ENCODE measurements at regions not wholly inside any gene's neighbourhood (a gene's known extent, or its start where the extent isn't known, plus 50 kb on each side); places are given as distances from the start of the nearest gene placed in this dataset.

GRCh38 chr6:170086639-170087420 is 204.0 kb downstream of the DLL1 start:
- no peak for DNase-seq
- no peak overlapping the region for H3K4me3 Mint-ChIP-seq
- H3K27me3 Mint-ChIP-seq, result no peaks in the 10 kb centered on the region
- no peaks in the 10 kb centered on the region for H3K9me3 Mint-ChIP-seq
- peaks cover 33% of the 10 kb centered on the region for H3K4me1 Mint-ChIP-seq
- peak overlapping the region; percentile 74 for H3K27ac Mint-ChIP-seq
- peaks cover 4% of the 10 kb centered on the region for H3K36me3 Mint-ChIP-seq

DNA sequence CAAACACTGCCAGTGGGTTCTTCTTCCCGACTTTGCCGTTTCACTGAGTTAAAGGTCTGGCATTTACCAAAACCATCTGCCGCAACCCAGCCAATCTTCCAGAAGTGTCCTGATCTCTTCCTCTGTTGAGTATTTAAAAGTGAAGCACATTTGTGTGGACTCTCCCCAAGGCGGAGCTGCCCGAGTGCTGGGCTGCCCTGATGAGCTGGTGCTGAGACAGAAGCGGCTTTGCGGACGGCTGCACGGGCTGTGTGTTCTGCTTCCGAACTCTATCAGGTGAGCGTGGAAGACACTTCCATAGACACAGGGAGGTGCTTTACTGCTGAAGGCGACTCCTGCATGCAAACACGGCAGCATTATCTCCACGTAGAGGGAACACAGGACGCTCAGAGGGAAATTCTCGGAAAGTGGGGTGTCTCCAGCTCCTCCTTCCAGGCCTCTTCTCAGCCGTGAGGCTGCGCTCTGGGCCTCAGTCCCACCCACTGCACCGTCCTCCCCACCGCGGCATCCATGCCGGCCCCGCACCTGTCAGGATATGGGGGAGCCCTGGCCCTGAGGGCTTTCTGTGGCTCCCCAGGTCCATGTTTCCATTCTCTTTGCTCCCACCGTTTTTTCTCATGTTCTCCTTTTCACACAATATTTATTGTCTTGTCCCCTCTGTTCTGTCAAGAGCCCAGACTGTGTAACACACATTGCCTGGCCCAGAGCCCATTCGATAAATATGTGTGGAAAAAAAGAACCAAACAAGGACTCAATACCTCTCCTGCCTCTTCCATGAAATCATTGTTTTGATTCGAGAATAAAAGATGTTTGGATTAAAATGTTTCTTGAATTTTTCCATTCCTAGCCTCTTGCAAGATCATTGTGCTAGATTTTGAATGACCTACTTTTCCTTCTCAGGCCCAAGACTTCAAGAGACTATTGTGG is 205.1 kb downstream of the DLL1 start:
- Mint-ChIP-seq H3K4me3 (no peak overlapping the region), H3K4me1 (peaks cover 33% of the 10 kb centered on the region), H3K36me3 (peaks cover 4% of the 10 kb centered on the region), H3K27ac (no peak overlapping the region), H3K27me3 (no peaks in the 10 kb centered on the region), H3K9me3 (no peaks in the 10 kb centered on the region)
- no peak for DNase-seq

- no peak for DNase-seq
- Mint-ChIP-seq H3K36me3 (peaks cover 2% of the 10 kb centered on the region), H3K27ac (no peak overlapping the region), H3K9me3 (no peaks in the 10 kb centered on the region), H3K4me3 (no peak overlapping the region), H3K27me3 (no peaks in the 10 kb centered on the region), H3K4me1 (peaks cover 19% of the 10 kb centered on the region)
Measured at GRCh38 chr6:170084166-170084730, 206.6 kb downstream of the DLL1 start.

DNA sequence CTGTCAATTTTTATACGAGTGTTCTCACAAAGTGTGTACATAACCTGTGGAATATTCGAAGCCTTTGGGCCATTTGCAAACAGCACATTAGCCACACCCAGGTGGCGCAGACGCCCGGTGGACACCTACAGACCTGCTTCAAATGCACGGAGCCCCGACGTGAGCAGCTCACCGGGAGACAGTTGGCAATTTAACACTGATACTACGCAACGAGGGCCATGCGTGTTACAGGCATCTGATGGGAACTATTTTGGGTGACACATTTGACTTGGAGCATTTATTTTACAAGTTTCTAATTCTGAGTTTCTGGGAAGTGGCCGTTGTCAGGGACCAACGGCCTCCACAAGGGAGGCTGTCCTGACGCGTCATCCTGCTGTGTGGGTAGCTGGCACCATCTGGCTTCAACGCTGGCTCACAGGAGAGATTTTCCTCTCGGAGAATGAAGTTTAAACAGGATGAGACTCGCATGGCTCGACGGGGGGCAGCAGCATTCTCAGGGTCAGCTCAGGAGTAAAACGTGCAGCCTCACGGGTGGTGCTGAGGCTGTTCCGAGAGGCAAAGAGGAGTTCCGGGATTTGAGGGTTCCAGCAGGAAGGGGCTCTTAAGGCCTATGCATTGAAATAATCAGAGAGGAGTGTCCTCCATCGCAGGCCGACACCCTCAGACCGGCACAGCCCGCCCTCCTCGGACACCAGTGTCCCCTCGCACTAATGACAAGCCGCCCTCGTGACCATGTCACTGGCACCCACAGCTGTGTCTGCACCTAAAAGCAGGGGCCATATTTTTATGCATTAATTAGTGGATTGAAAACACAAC is 207.4 kb downstream of the DLL1 start:
- Mint-ChIP-seq H3K4me3 (no peak overlapping the region), H3K36me3 (peaks cover 2% of the 10 kb centered on the region), H3K27ac (no peak overlapping the region), H3K4me1 (peaks cover 16% of the 10 kb centered on the region), H3K9me3 (no peaks in the 10 kb centered on the region), H3K27me3 (no peaks in the 10 kb centered on the region)
- DNase-seq, result no peak

GRCh38 chr6:170082531-170083187 is 208.2 kb downstream of the DLL1 start:
- no peaks in the 10 kb centered on the region for H3K9me3 Mint-ChIP-seq
- no peak overlapping the region for H3K4me3 Mint-ChIP-seq
- no peaks in the 10 kb centered on the region for H3K36me3 Mint-ChIP-seq
- peaks cover 10% of the 10 kb centered on the region for H3K4me1 Mint-ChIP-seq
- H3K27me3 Mint-ChIP-seq, result no peaks in the 10 kb centered on the region
- no peak overlapping the region for H3K27ac Mint-ChIP-seq
- no peak for DNase-seq

GRCh38 chr6:170082067-170082466 is 208.8 kb downstream of the DLL1 start:
- peaks cover 10% of the 10 kb centered on the region for H3K4me1 Mint-ChIP-seq
- H3K36me3 Mint-ChIP-seq, result no peaks in the 10 kb centered on the region
- H3K9me3 Mint-ChIP-seq, result no peaks in the 10 kb centered on the region
- no peaks in the 10 kb centered on the region for H3K27me3 Mint-ChIP-seq
- no peak overlapping the region for H3K4me3 Mint-ChIP-seq
- no peak for DNase-seq
- H3K27ac Mint-ChIP-seq, result no peak overlapping the region

DNA sequence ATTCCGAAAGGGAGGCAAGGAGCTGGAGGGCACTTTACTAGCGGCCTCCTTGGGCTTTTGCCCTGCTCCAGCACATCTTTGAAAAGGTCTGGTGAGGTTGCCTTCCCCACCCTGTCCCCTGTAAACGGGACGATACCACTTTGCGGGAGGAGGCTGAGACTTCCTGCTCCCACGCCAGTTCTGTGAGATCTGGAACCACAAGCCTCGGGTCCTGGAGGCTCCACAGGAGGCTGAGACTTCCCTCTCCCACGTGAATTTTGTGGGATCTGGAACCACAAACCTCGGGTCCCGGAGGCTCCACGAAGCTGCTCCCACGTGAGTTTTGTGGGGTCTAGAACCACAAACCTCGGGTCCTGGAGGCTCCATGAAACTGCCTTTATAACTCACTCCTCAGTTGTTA is 209.3 kb downstream of the DLL1 start:
- Mint-ChIP-seq H3K27me3 (no peaks in the 10 kb centered on the region), H3K36me3 (no peaks in the 10 kb centered on the region), H3K4me3 (no peak overlapping the region), H3K4me1 (peaks cover 10% of the 10 kb centered on the region), H3K27ac (no peak overlapping the region), H3K9me3 (no peaks in the 10 kb centered on the region)
- no peak for DNase-seq

- Mint-ChIP-seq H3K36me3 (no peaks in the 10 kb centered on the region), H3K4me1 (peaks cover 10% of the 10 kb centered on the region), H3K27me3 (no peaks in the 10 kb centered on the region)
Measured at GRCh38 chr6:170080828-170081371, 210.0 kb downstream of the DLL1 start.

DNA sequence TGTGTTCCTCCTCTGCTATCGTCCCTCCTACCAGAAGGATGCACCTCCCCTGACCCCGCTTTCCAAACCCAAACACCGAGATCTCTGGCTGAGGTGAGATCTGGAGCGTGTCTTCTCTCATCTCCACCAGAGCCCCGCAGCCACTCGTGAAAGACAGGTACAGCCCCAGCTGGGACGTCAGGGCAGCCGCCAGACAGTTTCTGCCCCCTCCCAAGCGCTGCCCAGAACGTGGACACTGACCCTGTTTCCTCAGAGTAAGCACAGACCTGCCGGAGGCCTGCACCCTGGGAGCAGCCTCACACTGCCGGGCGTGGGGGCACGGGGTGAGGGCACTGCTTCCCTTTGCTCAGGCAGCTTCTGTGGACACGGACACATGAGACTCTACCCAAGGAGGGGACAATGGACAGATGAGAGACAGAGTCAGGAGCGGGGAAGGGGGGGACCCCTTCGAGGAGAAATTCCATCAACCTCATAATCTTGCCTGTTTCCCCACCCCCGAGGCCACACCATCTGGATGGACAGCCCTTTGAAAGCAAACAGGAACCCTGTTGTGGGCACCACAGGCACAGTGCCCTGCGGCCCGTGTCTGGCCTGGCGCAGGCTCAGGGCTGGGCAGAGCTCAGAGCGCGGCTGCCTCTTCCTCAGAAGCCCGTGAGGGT is 210.6 kb downstream of the DLL1 start:
- no peaks in the 10 kb centered on the region for H3K27me3 Mint-ChIP-seq
- H3K36me3 Mint-ChIP-seq, result no peaks in the 10 kb centered on the region
- no peak for DNase-seq
- no peak overlapping the region for H3K27ac Mint-ChIP-seq
- no peak overlapping the region for H3K4me3 Mint-ChIP-seq
- no peaks in the 10 kb centered on the region for H3K9me3 Mint-ChIP-seq
- H3K4me1 Mint-ChIP-seq, result peaks cover 10% of the 10 kb centered on the region

More at GRCh38 chr6:170080828-170081371, 210.0 kb downstream of the DLL1 start:
- no peak overlapping the region for H3K4me3 Mint-ChIP-seq
- no peak for DNase-seq
- H3K9me3 Mint-ChIP-seq, result no peaks in the 10 kb centered on the region
- no peak overlapping the region for H3K27ac Mint-ChIP-seq

GRCh38 chr6:170076466-170077165 is 214.3 kb downstream of the DLL1 start:
- Mint-ChIP-seq H3K36me3 (no peaks in the 10 kb centered on the region), H3K27me3 (peaks cover 5% of the 10 kb centered on the region), H3K4me1 (no peaks in the 10 kb centered on the region), H3K9me3 (no peaks in the 10 kb centered on the region), H3K27ac (no peak overlapping the region), H3K4me3 (no peak overlapping the region)
- no peak for DNase-seq

- Mint-ChIP-seq H3K4me3 (no peak overlapping the region), H3K36me3 (no peaks in the 10 kb centered on the region), H3K27me3 (peaks cover 10% of the 10 kb centered on the region), H3K9me3 (no peaks in the 10 kb centered on the region), H3K27ac (no peak overlapping the region), H3K4me1 (no peaks in the 10 kb centered on the region)
- DNase-seq, result no peak
Measured at GRCh38 chr6:170075659-170076223, 215.1 kb downstream of the DLL1 start.

DNA sequence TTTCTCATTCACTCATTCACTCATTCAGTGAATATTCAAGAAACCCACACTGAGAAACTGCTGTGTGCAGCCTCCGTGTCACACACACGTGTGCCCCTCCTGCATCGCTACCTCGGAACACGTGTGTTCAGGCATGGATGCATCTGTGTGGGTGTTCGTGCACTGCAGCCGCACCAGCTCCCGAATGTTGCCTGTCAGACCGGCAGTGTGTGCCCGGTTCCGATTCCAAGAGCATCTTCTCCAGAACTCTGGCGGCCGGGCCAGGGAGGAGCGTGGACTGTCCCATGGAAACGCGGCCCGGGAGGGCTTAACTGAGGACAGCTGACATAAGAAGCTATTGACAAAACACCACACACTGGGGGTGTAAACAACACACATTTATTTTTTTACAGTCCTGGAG is 216.0 kb downstream of the DLL1 start:
- no peak for DNase-seq
- Mint-ChIP-seq H3K27me3 (peaks cover 10% of the 10 kb centered on the region), H3K4me3 (no peak overlapping the region), H3K36me3 (no peaks in the 10 kb centered on the region), H3K9me3 (peaks cover 3% of the 10 kb centered on the region), H3K27ac (no peak overlapping the region), H3K4me1 (no peaks in the 10 kb centered on the region)

DNA sequence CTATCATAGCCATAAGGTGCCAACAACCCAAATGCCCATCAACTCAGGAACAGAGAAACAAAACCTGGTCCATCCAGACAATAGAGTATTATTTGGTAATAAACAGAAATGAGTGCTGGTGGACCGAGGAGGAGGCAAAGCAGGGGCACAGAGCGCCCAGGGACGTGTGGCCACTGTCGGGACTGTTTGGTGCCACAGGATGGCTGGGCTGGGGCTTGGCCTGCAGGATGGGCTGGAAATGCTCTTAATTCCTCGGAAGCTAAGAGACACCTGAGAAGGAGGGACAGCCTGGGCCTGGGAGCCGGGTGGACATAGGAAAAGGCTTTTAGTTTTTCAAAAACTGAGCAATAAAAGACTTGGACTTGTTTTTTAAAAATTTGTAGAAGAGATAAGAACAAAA is 216.4 kb downstream of the DLL1 start:
- Mint-ChIP-seq H3K9me3 (peaks cover 7% of the 10 kb centered on the region), H3K4me1 (no peaks in the 10 kb centered on the region), H3K27ac (no peak overlapping the region), H3K36me3 (peaks cover 1% of the 10 kb centered on the region), H3K4me3 (no peak overlapping the region), H3K27me3 (peaks cover 10% of the 10 kb centered on the region)
- DNase-seq, result no peak
